Ishikawa (cell line): ENCODE measurements at regions not wholly inside any gene's neighbourhood (a gene's known extent, or its start where the extent isn't known, plus 50 kb on each side); places are given as distances from the start of the nearest gene placed in this dataset.

Experiments used
- CEBPB ChIP-seq: IDR thresholded peaks from 2 replicates; pipeline ENCODE4 v1.6.1; 2012
- CREB1 ChIP-seq: IDR thresholded peaks from 2 replicates; pipeline ENCODE4 v1.6.1; 2012; ENCODE audit warnings: low read depth
- EGR1 ChIP-seq: IDR thresholded peaks from 2 replicates; pipeline ENCODE4 v1.6.1; 2012
- EP300 ChIP-seq: IDR thresholded peaks from 2 replicates; pipeline ENCODE4 v1.6.1; 2012; ENCODE audit warnings: borderline replicate concordance
- FOXM1 ChIP-seq: IDR thresholded peaks from 2 replicates; pipeline ENCODE4 v1.6.1; 2012; ENCODE audit warnings: low read depth, borderline replicate concordance
- NFIC ChIP-seq: IDR thresholded peaks from 2 replicates; pipeline ENCODE4 v1.6.1; 2012
- RAD21 ChIP-seq: IDR thresholded peaks from 2 replicates; pipeline ENCODE4 v1.6.1; 2012; ENCODE audit warnings: low read depth
- TAF1 ChIP-seq: IDR thresholded peaks from 2 replicates; pipeline ENCODE4 v1.6.1; 2012; ENCODE audit warnings: low read depth, mild to moderate bottlenecking
- TCF12 ChIP-seq: IDR thresholded peaks from 2 replicates; pipeline ENCODE4 v1.6.1; 2012; ENCODE audit warnings: low read depth
- TEAD4 ChIP-seq: IDR thresholded peaks from 2 replicates; pipeline ENCODE4 v1.6.1; 2012
- YY1 ChIP-seq: IDR thresholded peaks from 2 replicates; pipeline ENCODE4 v1.6.1; 2012; ENCODE audit warnings: low read depth
- ZBTB7A ChIP-seq: IDR thresholded peaks from 2 replicates; pipeline ENCODE4 v1.6.1; 2012; ENCODE audit warnings: low read depth
- TF ChIP-seq, protein P1 (sequence below): IDR thresholded peaks from 2 replicates; pipeline ENCODE4 v1.6.1; 2012
- TF ChIP-seq, protein P2 (sequence below): IDR thresholded peaks from 2 replicates; pipeline ENCODE4 v1.6.1; 2012; ENCODE audit warnings: low read depth, mild to moderate bottlenecking
- TF ChIP-seq, protein P3 (sequence below): IDR thresholded peaks from 2 replicates; pipeline ENCODE4 v1.6.1; 2012

DNA sequence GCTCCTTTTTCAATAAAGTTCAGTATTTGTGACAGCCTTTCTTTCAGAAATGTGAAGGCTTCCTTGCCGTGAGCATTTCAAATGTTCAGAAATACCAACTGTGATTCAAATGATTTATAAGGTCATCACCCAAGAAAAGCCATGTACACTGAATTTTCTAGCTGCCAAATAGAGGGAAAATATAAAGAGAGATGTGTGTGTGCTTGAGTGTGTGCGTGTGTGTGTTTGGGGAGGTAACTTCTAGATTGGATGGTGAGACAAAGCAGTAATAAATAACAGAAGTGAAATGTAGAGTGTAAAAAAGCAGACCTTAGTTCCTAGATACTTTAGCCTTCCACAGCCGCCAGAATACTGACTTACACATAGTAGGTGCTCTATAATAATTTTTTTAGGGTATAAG is 577.4 kb downstream of the TBL1XR1 start:
- TF ChIP-seq TAF1 = no peak
- no peak for TF ChIP-seq NFIC
- TF ChIP-seq RAD21 = no peak
- TF ChIP-seq, protein P1, sequence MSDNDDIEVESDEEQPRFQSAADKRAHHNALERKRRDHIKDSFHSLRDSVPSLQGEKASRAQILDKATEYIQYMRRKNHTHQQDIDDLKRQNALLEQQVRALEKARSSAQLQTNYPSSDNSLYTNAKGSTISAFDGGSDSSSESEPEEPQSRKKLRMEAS = no peak
- TF ChIP-seq ZBTB7A = no peak
- TF ChIP-seq CEBPB = no peak
- TF ChIP-seq TCF12 = no peak
- no peak for TF ChIP-seq EP300
- TF ChIP-seq, protein P2, sequence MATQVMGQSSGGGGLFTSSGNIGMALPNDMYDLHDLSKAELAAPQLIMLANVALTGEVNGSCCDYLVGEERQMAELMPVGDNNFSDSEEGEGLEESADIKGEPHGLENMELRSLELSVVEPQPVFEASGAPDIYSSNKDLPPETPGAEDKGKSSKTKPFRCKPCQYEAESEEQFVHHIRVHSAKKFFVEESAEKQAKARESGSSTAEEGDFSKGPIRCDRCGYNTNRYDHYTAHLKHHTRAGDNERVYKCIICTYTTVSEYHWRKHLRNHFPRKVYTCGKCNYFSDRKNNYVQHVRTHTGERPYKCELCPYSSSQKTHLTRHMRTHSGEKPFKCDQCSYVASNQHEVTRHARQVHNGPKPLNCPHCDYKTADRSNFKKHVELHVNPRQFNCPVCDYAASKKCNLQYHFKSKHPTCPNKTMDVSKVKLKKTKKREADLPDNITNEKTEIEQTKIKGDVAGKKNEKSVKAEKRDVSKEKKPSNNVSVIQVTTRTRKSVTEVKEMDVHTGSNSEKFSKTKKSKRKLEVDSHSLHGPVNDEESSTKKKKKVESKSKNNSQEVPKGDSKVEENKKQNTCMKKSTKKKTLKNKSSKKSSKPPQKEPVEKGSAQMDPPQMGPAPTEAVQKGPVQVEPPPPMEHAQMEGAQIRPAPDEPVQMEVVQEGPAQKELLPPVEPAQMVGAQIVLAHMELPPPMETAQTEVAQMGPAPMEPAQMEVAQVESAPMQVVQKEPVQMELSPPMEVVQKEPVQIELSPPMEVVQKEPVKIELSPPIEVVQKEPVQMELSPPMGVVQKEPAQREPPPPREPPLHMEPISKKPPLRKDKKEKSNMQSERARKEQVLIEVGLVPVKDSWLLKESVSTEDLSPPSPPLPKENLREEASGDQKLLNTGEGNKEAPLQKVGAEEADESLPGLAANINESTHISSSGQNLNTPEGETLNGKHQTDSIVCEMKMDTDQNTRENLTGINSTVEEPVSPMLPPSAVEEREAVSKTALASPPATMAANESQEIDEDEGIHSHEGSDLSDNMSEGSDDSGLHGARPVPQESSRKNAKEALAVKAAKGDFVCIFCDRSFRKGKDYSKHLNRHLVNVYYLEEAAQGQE = no peak
- TF ChIP-seq CREB1 = no peak
- no peak for TF ChIP-seq YY1
- TF ChIP-seq EGR1 = no peak
- TF ChIP-seq TEAD4 = no peak
- TF ChIP-seq, protein P3, sequence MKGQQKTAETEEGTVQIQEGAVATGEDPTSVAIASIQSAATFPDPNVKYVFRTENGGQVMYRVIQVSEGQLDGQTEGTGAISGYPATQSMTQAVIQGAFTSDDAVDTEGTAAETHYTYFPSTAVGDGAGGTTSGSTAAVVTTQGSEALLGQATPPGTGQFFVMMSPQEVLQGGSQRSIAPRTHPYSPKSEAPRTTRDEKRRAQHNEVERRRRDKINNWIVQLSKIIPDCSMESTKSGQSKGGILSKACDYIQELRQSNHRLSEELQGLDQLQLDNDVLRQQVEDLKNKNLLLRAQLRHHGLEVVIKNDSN = no peak

DNA sequence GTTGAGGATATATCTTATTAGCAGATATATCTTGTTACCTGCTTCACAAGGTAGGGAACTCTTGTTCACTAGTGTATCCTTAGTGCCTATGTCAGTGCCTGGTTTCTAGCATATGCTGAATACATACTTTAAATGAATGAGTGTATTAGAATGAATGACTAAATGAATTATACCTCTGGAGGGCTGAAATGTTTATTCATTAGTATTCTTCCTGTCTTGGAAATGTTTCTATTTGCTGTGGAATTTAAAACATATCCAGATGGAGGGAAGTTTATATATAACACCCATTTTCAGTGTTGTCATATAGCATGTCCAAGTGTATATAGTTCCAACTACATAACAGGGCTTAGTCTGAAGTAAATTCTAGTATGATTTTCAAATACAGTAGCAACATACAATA is 581.5 kb downstream of the TBL1XR1 start:
- no peak for TF ChIP-seq YY1
- no peak for TF ChIP-seq TAF1
- TF ChIP-seq CEBPB = no peak
- TF ChIP-seq ZBTB7A = no peak
- no peak for TF ChIP-seq EP300
- TF ChIP-seq, protein P2 = no peak
- TF ChIP-seq RAD21 = no peak
- no peak for TF ChIP-seq TCF12
- no peak for TF ChIP-seq NFIC
- TF ChIP-seq FOXM1 = no peak
- TF ChIP-seq, protein P1 = no peak
- TF ChIP-seq, protein P3 = no peak

DNA sequence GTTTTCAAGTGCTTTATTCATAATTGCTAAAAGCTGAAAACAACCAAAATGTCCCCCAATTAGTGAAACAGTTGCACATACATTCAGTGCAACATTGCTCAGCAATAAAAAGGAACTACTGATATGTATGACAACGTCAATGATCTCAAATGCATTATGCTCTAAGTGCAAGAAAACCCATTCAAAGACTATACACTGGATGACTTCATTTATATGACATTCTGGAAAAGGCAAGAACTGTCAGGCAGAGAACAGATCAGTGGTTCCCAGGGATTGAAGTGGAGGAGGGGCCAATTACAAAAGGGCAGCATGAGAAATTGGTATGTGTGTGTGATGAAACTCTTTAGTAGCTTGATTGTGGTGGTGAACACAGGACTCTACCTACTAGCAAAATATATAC is 585.6 kb downstream of the TBL1XR1 start:
- TF ChIP-seq FOXM1 (no peak), EGR1 (no peak), CREB1 (no peak), TAF1 (no peak), NFIC (no peak)
- TF ChIP-seq, protein P3 = no peak
- TF ChIP-seq, protein P2 = no peak
- TF ChIP-seq, protein P1 = no peak

DNA sequence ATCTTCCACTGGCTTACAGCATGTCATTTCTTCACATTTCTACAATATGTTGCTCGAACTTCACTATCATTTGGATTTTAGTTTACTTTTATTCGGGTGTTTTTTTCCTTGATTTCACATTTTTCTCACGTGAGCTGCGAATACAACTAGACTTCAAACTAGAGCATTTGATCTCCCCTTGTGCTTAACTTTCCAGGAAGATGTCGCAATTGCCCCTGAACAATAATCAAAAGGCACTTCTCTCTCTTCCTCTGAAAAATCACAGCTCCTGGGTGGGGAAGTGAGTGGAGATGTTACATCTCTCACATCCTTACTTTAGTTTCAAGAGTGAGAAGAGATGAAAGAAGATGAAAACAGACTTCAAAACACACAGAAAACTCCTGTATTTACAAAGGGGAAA is 587.9 kb downstream of the TBL1XR1 start:
- peak; percentile 54; the same call in 1 of the 2 replicates for TF ChIP-seq CEBPB
- no peak for TF ChIP-seq EP300
- no peak for TF ChIP-seq YY1
- TF ChIP-seq ZBTB7A = no peak
- TF ChIP-seq FOXM1 = no peak

DNA sequence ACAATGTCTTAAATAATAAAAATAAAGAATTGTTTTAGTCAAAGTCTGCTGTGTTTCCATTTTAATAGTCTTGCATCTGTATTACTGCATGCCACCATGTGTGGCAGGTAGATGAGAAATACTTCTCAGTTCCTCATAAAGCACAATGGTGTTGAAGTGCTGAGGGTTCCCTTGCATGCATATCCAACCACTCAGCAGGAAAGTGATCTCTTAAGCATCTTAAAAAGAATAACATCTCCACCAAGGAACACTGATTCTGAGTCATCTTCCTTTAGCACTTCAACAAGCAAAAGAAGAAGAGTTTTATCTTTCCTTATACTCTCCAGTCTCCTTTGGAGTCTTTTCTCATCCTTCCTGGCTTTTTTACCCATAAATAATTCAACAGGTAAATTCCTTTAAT is 602.0 kb downstream of the TBL1XR1 start:
- no peak for TF ChIP-seq EP300
- TF ChIP-seq TCF12 = no peak
